SK-MEL-5 (cell line): ENCODE measurements at regions not wholly inside any gene's neighbourhood (a gene's known extent, or its start where the extent isn't known, plus 50 kb on each side); places are given as distances from the start of the nearest gene placed in this dataset.
"Not testable (repeated sequence)": the region's sequence is repeated elsewhere in the genome, so short reads cannot be mapped to it uniquely, and the experiment has no call there.

Experiments used
- DNase-seq: peaks from one replicate; pipeline ENCODE4 v3.0.0-alpha.2; 2016; ENCODE audit warnings: low read depth, low spot score
- in situ Hi-C: cut with HindIII; loops from 2 replicates; pipeline ENCODE4 v1.10.0; 2016; ENCODE audit warnings: low sequenced_read_pairs, high pct_unique_total_duplicates, low pct_unique_long_range_greater_than_20kb

DNA sequence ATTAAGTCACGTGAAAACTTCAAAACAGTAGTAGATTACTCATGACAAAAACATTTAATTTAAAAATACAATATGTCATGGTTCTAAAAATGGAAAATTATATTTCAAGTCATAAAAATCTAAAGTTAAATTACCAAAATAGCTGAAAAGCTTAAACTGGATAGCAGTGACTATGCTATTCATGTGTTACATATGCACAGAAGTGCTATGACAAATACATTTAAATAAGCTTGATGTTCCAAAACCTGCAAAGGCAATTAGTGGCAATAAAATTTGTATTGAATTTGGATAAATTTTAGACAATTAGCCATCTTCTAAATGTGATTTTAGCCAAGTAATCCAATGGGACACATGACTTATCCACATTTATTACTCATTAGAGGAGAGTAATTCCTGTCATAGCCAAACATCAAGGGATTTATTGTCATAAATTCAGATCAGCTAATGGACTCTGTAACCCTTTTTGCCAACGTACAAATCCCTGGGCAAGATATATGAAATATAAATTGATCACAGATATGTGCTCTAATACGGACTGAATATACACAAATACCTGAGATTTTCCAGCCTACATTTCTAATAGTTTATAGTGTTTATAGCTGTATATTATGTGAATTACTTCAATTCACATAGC, 419.4 kb downstream of the ISL1 start:
- in situ Hi-C loops: no loop called here

DNA sequence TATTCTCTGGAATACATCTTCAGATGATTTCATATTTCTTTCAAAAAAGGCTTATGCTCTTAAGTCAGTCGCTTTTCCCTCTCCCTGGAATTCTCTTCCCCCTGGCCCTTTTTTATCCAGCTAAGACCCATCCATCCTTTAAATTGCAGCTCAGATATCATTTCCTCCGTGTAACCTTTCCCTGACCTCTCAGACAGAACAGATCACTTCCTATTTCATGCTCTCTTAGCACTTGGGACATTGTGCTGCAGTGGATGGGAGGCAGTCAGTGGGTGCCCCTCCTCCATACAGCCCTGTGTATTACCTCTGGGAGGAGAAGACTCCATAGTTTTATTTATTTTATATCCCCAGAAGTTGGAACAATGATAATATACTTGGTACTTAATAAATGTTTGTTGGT, 423.4 kb downstream of the ISL1 start:
- no peak for DNase-seq
- in situ Hi-C loops: no loop called here

More for the DNA sequence above, 419.4 kb downstream of the ISL1 start:
- no peak for DNase-seq

- in situ Hi-C loops: no loop called here
These were observed 427.3 kb downstream of the ISL1 start for GRCh38 chr5:51810592-51810991.

DNA sequence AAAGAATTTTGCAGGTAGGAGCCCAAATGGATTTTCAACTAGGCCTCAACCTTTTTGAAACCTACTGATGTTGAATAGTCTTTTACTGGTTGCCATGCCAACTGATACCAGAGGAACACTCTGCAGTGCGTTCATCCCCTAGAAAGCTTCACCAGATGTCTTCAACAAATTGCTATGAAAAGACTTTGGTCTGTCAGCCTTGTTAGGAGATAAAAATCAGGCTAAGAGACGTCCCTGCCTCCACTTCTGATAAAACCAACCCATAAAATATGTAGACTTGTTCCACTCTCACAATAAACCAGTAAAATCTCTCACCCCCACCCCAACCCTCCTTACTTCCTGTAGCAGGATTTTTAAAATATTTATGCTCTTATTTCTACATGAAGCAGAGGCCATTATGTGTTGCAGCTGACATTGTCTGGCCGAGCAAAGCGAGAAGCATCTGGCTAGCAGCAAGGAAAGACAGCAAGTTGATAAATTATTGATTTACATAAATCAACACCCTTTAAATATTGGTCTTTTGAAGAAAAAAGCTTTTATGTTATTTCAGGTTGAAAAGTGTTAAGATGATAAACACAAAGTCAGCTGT, 428.7 kb downstream of the ISL1 start:
- in situ Hi-C loops: no loop called here

More at GRCh38 chr5:51810592-51810991, 427.3 kb downstream of the ISL1 start:
- no peak for DNase-seq

DNA sequence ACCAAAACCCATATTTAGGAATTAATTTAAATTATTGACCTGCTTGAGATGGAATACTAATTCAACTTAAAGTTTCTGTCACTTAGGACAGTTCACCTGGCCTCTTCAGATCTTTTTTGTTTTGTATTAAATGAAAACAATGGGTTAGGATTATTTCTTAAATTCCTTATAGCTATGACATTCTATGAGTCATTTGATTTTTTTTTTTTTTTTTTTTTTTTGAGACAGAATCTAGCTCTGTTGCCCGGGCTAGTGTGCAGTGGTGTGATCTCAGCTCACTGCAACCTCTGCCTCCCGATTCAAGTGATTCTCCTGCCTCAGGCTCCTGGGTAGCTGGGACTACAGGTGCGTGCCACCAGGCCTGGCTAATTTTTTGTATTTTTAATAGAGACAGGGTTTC, 431.6 kb downstream of the ISL1 start:
- DNase-seq, in situ Hi-C loops: not testable (repeated sequence)

More for the DNA sequence above, 428.7 kb downstream of the ISL1 start:
- no peak for DNase-seq

- in situ Hi-C loops: no loop called here
- DNase-seq: no peak
These were observed 433.2 kb downstream of the ISL1 start for GRCh38 chr5:51816427-51816826.

- in situ Hi-C loops: no loop called here
- no peak for DNase-seq
These were observed 438.4 kb downstream of the ISL1 start for GRCh38 chr5:51821697-51822096.

GRCh38 chr5:51829230-51829629, 446.0 kb downstream of the ISL1 start:
- DNase-seq: no peak

DNA sequence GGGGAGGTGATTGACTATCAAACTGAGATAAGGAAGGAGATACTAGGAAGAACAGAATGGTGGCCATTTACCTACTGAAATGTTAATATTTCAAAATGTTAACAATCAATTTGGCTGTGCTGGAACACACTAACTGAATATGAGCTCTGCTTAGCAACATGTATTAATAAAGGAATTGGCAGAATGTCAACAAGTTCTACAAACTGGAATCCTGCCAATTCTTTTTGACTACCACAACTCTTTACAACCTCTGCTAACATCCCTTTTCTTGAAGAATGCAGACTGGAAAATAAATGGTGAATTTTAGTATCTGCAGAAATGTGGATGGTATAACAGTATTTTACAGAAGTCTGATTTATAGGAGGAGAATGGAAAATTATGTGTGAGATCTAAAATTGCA, 446.4 kb downstream of the ISL1 start:
- in situ Hi-C loops: no loop called here
- DNase-seq: no peak

More at GRCh38 chr5:51829230-51829629, 446.0 kb downstream of the ISL1 start:
- in situ Hi-C loops: no loop called here

DNA sequence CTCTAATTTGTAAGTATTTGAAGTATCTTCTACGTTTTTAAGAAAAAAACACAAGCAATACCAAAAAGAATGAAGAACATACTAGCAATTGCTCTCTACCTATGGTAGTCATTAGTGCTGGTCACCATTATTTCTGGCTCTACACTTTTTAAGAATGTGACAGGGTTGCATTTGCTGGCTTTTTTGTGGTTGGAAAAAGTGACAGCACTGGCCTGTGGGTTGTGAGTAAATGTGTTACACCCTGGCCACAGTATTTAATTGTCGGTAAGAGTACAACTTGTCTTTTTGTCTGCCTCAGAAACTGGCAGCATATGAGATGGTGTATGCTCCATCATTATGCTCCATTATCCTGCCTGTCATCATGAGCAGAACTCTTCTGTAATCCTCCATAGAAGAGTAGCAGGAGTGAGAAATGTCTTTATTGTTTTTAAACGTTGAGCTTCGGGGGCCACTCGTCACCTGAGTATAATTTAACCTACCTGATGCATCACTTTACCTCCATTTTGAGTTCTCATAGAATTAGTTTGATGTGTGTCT, 449.8 kb downstream of the ISL1 start:
- in situ Hi-C loops: no loop called here
- no peak for DNase-seq

- in situ Hi-C loops: no loop called here
- no peak for DNase-seq
These were observed 455.2 kb downstream of the ISL1 start for GRCh38 chr5:51838459-51838858.

DNA sequence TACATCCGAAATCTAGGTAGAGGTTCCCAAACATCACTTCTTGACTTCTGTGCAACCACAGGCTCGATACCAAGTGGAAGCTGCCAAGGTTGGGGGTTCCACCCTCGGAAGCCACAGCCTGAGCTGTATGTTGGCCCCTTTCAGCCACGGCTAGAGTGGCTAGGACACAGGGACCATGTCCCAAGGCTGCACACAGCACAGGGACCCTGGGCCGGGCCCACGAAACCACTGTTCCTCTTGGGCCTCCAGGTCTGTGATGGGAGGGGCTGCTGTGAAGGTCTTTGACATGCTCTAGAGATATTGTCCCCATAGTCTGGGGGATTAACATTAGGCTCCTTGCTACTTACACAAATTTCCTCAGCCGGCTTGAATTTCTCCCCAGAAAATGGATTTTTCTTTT, 460.6 kb downstream of the ISL1 start:
- in situ Hi-C loops: no loop called here
- DNase-seq: no peak

- in situ Hi-C loops: no loop called here
- no peak for DNase-seq
These were observed 462.8 kb downstream of the ISL1 start for GRCh38 chr5:51846015-51846414.

GRCh38 chr5:51859624-51860023, 476.4 kb downstream of the ISL1 start:
- no peak for DNase-seq
- in situ Hi-C loops: no loop called here

DNA sequence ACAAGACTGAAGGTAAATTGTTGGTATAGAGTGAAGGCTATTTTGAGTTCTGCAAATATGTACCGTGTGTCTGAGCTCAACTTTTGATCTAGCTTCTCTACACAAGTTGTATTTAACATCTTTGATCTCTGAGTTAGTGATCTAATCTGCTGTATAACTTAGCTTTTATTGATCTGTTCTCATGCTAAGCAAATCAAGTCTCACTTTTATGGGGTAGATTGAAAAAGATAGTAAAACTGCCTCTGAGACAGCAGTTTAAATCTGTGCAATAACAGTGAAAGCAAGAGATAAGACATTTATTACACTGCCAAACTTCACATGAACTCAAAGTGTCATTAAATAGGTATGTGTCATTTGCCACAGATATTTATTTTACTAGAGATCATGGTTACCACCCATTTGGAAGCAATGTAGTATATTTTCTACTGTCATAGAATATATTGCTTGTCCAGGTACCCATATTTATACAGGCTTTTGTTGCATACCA, 477.3 kb downstream of the ISL1 start:
- in situ Hi-C loops: no loop called here
- no peak for DNase-seq

GRCh38 chr5:51872144-51872543, 488.9 kb downstream of the ISL1 start:
- in situ Hi-C loops: no loop called here
- DNase-seq: no peak

DNA sequence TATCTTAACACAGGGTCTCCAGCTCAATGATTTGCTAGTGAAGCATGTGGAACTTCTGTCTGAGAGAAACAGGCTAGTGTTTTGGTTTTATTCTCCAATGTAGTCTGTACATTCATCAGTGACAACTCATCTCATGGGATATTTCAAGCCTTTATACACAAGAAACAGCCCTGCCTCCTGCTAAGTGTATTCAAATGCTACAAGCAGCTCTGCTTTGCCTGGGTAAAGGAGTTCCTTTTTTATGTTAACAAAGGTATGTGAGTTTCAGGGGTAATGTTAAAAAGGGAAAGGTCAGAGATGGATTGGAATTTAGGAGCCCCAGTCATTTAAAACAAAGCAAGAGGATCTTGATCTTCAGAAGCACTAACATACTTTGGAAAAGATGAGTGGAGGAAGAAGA, 498.7 kb downstream of the ISL1 start:
- no peak for DNase-seq
- in situ Hi-C loops: no loop called here

GRCh38 chr5:51882647-51883046, 499.4 kb downstream of the ISL1 start:
- no peak for DNase-seq
- in situ Hi-C loops: no loop called here

DNA sequence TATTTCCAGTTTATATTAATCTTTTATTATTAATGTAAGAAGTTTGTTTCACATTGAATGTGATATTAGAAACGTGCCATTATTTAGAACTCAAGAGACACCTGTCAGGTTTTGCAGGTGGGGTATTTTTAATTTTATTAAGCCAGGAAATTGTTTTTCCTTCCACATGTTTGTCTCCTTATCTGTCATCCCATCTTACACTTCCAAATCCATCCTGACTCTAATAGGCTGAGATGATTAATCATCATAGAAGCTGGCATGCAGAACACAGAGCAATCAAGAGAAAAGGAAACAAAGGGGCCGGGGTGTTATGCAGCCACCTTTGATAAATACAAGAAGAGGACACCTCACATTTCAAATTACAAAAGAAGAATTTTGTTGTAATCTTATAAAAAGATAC, 506.5 kb downstream of the ISL1 start:
- no peak for DNase-seq
- in situ Hi-C loops: no loop called here
